OCI-LY1 (cell line): ENCODE measurements at regions not wholly inside any gene's neighbourhood (a gene's known extent, or its start where the extent isn't known, plus 50 kb on each side); places are given as distances from the start of the nearest gene placed in this dataset.

Experiments
- H2AFZ ChIP-seq: fragments of 200-600 bp; sonication (generic), shearing (Covaris generic); 2 replicates; pipeline ENCODE4 v1.6.0; 2014; ENCODE audit warnings: antibody characterized with exemption, mild to moderate bottlenecking, low read length
- H3F3A ChIP-seq: fragments of 200-600 bp; sonication (generic), shearing (Covaris generic); 2 replicates; pipeline ENCODE4 v1.6.0; 2014; ENCODE audit warnings: mild to moderate bottlenecking, antibody characterized with exemption, low read length, moderate library complexity; ENCODE audit not compliant: insufficient read depth
- H3K27ac ChIP-seq: fragments of 200-600 bp; sonication (generic); 2 replicates; pipeline ENCODE4 v1.5.1; 2014; ENCODE audit warnings: low read length, mixed run types, mild to moderate bottlenecking, low read depth; ENCODE audit not compliant: poor library complexity, severe bottlenecking
- H3K27me3 ChIP-seq: fragments of 200-600 bp; sonication (generic); 2 replicates; pipeline ENCODE4 v1.6.0; 2014; ENCODE audit warnings: antibody characterized with exemption, mild to moderate bottlenecking, low read length, moderate library complexity; ENCODE audit not compliant: insufficient read depth
- H3K36me3 ChIP-seq: fragments of 200-600 bp; sonication (generic); 2 replicates; pipeline ENCODE4 v1.6.1; 2014; ENCODE audit warnings: mild to moderate bottlenecking, antibody characterized with exemption, low read length, moderate library complexity, mixed read lengths; ENCODE audit not compliant: insufficient read depth
- H3K4me1 ChIP-seq: fragments of 200-600 bp; sonication (generic); 2 replicates; pipeline ENCODE4 v1.5.1; 2014; ENCODE audit warnings: mild to moderate bottlenecking, low read length, moderate library complexity; ENCODE audit not compliant: insufficient read depth, severe bottlenecking
- H3K4me2 ChIP-seq: fragments of 200-600 bp; sonication (generic), shearing (Covaris generic); 2 replicates; pipeline ENCODE4 v1.6.1; 2014; ENCODE audit warnings: low read length
- H3K4me3 ChIP-seq: fragments of 200-600 bp; sonication (generic); 2 replicates; pipeline ENCODE4 v1.5.1; 2014; ENCODE audit warnings: low read length, low read depth, mild to moderate bottlenecking, mixed read lengths; ENCODE audit not compliant: poor library complexity, severe bottlenecking
- H3K79me2 ChIP-seq: fragments of 200-600 bp; shearing (Covaris generic); 2 replicates; pipeline ENCODE4 v1.6.1; 2016; ENCODE audit warnings: mixed run types, low read length, mixed read lengths; ENCODE audit not compliant: insufficient read depth
- H3K9ac ChIP-seq: fragments of 200-600 bp; sonication (generic), shearing (Covaris generic); 2 replicates; pipeline ENCODE4 v1.6.1; 2014; ENCODE audit warnings: mild to moderate bottlenecking, low read length, mixed read lengths
- H3K9me2 ChIP-seq: fragments of 200-600 bp; sonication (generic), shearing (Covaris generic); 2 replicates; pipeline ENCODE4 v1.6.1; 2014; ENCODE audit warnings: low read depth, mild to moderate bottlenecking, low read length, mixed read lengths
- H3K9me3 ChIP-seq: fragments of 200-600 bp; shearing (Covaris generic); 2 replicates; pipeline ENCODE4 v1.6.1; 2014; ENCODE audit warnings: low read length, mixed read lengths
- H4K20me1 ChIP-seq: fragments of 200-600 bp; sonication (generic), shearing (Covaris generic); 2 replicates; pipeline ENCODE4 v1.6.0; 2016; ENCODE audit warnings: mild to moderate bottlenecking, low read length; ENCODE audit not compliant: insufficient read depth
- EZH2 ChIP-seq: fragments of 200-600 bp; sonication (generic), shearing (Covaris generic); IDR thresholded peaks from 2 replicates; pipeline ENCODE4 v1.8.0; 2017; ENCODE audit warnings: borderline replicate concordance, mixed run types, mild to moderate bottlenecking, antibody characterized with exemption, low read length, moderate library complexity, mixed read lengths
- TF ChIP-seq, protein P1 (sequence below): fragments of 200-600 bp; sonication (generic), shearing (Covaris generic); IDR thresholded peaks from 2 replicates; pipeline ENCODE4 v1.5.1; 2017; ENCODE audit warnings: mild to moderate bottlenecking, antibody characterized with exemption, low read length, moderate library complexity, mixed read lengths

DNA sequence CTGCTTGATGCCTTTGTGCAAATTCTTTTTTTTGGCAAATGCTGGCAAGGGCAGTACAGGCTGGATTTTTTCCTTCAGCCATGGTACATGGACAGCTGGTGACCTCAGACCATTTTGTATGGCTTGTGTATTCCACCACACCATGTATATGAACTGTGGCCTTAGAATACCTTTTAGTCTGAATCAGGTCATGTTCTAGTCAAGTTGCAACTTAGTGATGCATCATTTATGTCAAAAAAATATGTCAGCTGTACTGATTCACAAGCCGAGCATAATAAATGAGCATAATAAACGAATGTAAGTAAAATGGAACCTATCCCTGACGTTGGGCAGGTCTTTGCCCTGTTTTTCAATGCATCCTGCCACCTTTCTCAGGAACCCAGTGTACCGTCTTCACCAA, 219.7 kb upstream of the RUNX1 start:
- H3K27ac ChIP-seq, result no peak overlapping the region
- H3F3A ChIP-seq, result no peaks in the 10 kb centered on the region
- no peak overlapping the region for H3K4me2 ChIP-seq
- H3K9me2 ChIP-seq, result no peaks in the 10 kb centered on the region
- H3K36me3 ChIP-seq, result no peaks in the 10 kb centered on the region; the same call in 1 of the 2 replicates
- no peaks in the 10 kb centered on the region for H3K4me1 ChIP-seq
- 0 out of 2 replicates have a peak, but pooled peaks cover 3% of the 10 kb centered on the region for H3K9me3 ChIP-seq
- H3K27me3 ChIP-seq, result no peaks in the 10 kb centered on the region
- no peak overlapping the region for H3K9ac ChIP-seq
- H3K4me3 ChIP-seq, result no peak overlapping the region
- no peak overlapping the region for H2AFZ ChIP-seq
- H4K20me1 ChIP-seq, result no peaks in the 10 kb centered on the region
- no peaks in the 10 kb centered on the region for H3K79me2 ChIP-seq
- TF ChIP-seq EZH2, result no peak
- TF ChIP-seq, protein P1, sequence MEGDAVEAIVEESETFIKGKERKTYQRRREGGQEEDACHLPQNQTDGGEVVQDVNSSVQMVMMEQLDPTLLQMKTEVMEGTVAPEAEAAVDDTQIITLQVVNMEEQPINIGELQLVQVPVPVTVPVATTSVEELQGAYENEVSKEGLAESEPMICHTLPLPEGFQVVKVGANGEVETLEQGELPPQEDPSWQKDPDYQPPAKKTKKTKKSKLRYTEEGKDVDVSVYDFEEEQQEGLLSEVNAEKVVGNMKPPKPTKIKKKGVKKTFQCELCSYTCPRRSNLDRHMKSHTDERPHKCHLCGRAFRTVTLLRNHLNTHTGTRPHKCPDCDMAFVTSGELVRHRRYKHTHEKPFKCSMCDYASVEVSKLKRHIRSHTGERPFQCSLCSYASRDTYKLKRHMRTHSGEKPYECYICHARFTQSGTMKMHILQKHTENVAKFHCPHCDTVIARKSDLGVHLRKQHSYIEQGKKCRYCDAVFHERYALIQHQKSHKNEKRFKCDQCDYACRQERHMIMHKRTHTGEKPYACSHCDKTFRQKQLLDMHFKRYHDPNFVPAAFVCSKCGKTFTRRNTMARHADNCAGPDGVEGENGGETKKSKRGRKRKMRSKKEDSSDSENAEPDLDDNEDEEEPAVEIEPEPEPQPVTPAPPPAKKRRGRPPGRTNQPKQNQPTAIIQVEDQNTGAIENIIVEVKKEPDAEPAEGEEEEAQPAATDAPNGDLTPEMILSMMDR, result no peak

DNA sequence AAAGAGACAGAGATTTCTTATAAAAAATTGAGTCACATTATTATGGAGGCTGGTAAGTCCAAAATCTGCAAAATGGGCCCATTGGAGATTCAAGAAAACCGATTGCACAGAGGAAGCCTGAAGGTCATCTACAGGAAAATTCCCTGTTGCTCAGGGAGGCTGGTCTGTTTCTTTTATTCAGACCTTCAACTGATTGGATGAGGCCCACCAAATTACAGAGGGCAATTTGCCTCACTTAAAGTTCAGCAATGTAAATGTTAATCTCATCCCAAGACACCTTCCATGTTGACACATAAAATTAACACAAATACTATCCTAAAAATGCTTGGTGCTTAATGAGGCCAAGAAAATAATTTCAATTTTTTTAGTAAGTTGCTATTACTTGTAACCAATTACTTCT, 219.2 kb upstream of the RUNX1 start:
- no peaks in the 10 kb centered on the region for H3K27me3 ChIP-seq
- H3K4me1 ChIP-seq, result no peaks in the 10 kb centered on the region
- H3K9me2 ChIP-seq, result no peaks in the 10 kb centered on the region
- no peak overlapping the region for H3K9ac ChIP-seq
- no peak for TF ChIP-seq EZH2
- TF ChIP-seq, protein P1, result no peak
- H3F3A ChIP-seq, result no peaks in the 10 kb centered on the region
- no peaks in the 10 kb centered on the region for H4K20me1 ChIP-seq
- H3K79me2 ChIP-seq, result no peaks in the 10 kb centered on the region
- H3K9me3 ChIP-seq, result 0 out of 2 replicates have a peak, but pooled peaks cover 3% of the 10 kb centered on the region
- no peak overlapping the region for H2AFZ ChIP-seq
- H3K4me2 ChIP-seq, result no peak overlapping the region
- no peak overlapping the region for H3K4me3 ChIP-seq
- no peak overlapping the region for H3K27ac ChIP-seq
- H3K36me3 ChIP-seq, result no peaks in the 10 kb centered on the region; the same call in 1 of the 2 replicates

DNA sequence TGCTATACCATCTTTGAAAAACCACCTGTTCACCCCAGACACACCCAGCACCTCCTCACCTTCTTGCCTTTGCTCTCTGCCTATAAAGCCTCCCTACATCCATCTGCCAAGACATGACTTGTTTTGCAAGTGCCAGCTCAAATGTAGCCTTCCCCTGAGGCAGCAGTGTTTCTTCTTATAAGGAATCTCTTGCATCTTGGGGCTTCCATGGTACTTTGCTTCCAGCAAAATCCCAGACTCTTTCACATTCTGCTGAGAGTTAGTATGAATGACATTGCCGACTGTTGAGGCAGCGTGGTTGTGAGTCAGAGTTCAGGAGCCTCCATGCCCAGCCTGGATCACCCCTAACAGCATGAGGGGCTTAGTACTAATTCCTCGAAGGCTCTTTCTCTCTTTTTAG, 217.4 kb upstream of the RUNX1 start:
- Histone ChIP-seq H3K27ac (no peak overlapping the region), H3F3A (no peaks in the 10 kb centered on the region), H3K4me1 (no peaks in the 10 kb centered on the region), H3K4me3 (no peak overlapping the region), H3K9me3 (no peaks in the 10 kb centered on the region), H2AFZ (no peak overlapping the region), H3K9me2 (no peaks in the 10 kb centered on the region), H3K79me2 (no peaks in the 10 kb centered on the region), H3K4me2 (no peak overlapping the region), H4K20me1 (no peaks in the 10 kb centered on the region), H3K9ac (no peak overlapping the region), H3K36me3 (no peaks in the 10 kb centered on the region; the same call in 1 of the 2 replicates), H3K27me3 (no peaks in the 10 kb centered on the region)
- TF ChIP-seq, protein P1, result no peak
